SK-N-SH (cell line): ENCODE measurements at regions not wholly inside any gene's neighbourhood (a gene's known extent, or its start where the extent isn't known, plus 50 kb on each side); places are given as distances from the start of the nearest gene placed in this dataset.

Source experiments
- CTCF ChIP-seq: fragments of 200-600 bp; sonication (generic); IDR thresholded peaks from 2 replicates; pipeline ENCODE4 v1.6.1; 2017; ENCODE audit warnings: antibody characterized with exemption, mild to moderate bottlenecking, moderate library complexity
- EP300 ChIP-seq, 2 experiments: IDR thresholded peaks; 2 replicates each; pipeline versions ENCODE4 v1.4.0 to v1.6.1; 2012; ENCODE audit warnings: borderline replicate concordance in 1 of 2, low read depth in 1 of 2, low read length in 1 of 2
- EZH2phosphoT487 ChIP-seq: fragments of 200-600 bp; sonication (generic); IDR thresholded peaks from 2 replicates; pipeline ENCODE4 v1.6.1; 2017; ENCODE audit warnings: low read depth, mixed run types, mild to moderate bottlenecking, antibody characterized with exemption, moderate library complexity, borderline replicate concordance
- FOSL2 ChIP-seq: IDR thresholded peaks from 2 replicates; pipeline ENCODE4 v1.4.0; 2012; ENCODE audit warnings: low read depth, mild to moderate bottlenecking, moderate library complexity, borderline replicate concordance
- FOXJ3 ChIP-seq: sonication (generic); formaldehyde crosslinking; IDR thresholded peaks from 2 replicates; pipeline ENCODE4 v1.5.1; 2020; ENCODE audit warnings: mild to moderate bottlenecking, missing genetic modification reagents
- POLR2AphosphoS5 ChIP-seq: IDR thresholded peaks from 2 replicates; pipeline ENCODE4 v1.6.1; 2012; ENCODE audit warnings: low read depth, low read length
- REST ChIP-seq: IDR thresholded peaks from 2 replicates; pipeline ENCODE4 v1.6.1; 2012; ENCODE audit warnings: mild to moderate bottlenecking, low read depth, low read length, moderate library complexity
- SMC3 ChIP-seq: IDR thresholded peaks from 2 replicates; pipeline ENCODE4 v1.6.1; 2012; ENCODE audit warnings: low read depth, low read length, improper control_type of control experiment
- ZBTB33 ChIP-seq: IDR thresholded peaks from 2 replicates; pipeline ENCODE4 v1.4.0; 2012; ENCODE audit warnings: low read depth, borderline replicate concordance

- no peak for TF ChIP-seq FOSL2
- TF ChIP-seq SMC3: no peak
- no peak for TF ChIP-seq CTCF
- TF ChIP-seq REST: no peak
- TF ChIP-seq EZH2phosphoT487: no peak
- no peak for TF ChIP-seq POLR2AphosphoS5
- TF ChIP-seq FOXJ3: no peak
- TF ChIP-seq EP300 (IDR thresholded peaks at IDR 0.05; ENCODE audit: borderline replicate concordance in 1 of 2, low read depth in 1 of 2, low read length in 1 of 2): no peak
- no peak for TF ChIP-seq ZBTB33
Observed at GRCh38 chr7:153276394-153276793, 516.8 kb downstream of the ACTR3B start.
